ENCODE measurements at regions not wholly inside any gene's neighbourhood (a gene's known extent, or its start where the extent isn't known, plus 50 kb on each side); places are given as distances from the start of the nearest gene placed in this dataset.

DNA sequence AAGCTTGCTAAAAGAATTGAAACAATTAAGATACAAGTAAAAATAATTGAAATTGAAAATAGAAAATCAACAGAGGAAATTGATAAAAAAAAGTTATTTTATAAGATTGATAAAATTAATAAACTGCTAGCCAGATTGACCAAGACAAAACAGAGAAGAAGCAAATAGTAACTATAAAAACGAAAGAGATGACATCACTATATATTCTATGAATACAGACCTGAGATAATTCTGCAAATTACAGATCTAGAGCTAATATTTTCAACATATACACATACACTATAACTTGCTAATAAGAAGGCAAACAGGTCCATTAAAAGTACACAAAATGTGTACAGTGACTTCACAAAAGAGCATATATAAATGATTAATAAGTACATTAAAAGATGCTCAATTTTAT is 90.1 kb upstream of the RNPC3 start:
- H3K79me2 ChIP-seq (ENCODE audit: insufficient read depth, low read length), result no peaks in the 10 kb centered on the region
- H3K9ac ChIP-seq (ENCODE audit: low read depth, low read length, poor library complexity, severe bottlenecking), result no peak overlapping the region
- H3K9me3 ChIP-seq (ENCODE audit: insufficient read depth, low read depth, low read length), result no peaks in the 10 kb centered on the region

GRCh38 chr1:103424650-103425049 is 100.8 kb upstream of the RNPC3 start:
- no peak for TF ChIP-seq EZH2phosphoT487 (IDR thresholded peaks at IDR 0.05; ENCODE audit: borderline replicate concordance)
- TF ChIP-seq, protein P1, sequence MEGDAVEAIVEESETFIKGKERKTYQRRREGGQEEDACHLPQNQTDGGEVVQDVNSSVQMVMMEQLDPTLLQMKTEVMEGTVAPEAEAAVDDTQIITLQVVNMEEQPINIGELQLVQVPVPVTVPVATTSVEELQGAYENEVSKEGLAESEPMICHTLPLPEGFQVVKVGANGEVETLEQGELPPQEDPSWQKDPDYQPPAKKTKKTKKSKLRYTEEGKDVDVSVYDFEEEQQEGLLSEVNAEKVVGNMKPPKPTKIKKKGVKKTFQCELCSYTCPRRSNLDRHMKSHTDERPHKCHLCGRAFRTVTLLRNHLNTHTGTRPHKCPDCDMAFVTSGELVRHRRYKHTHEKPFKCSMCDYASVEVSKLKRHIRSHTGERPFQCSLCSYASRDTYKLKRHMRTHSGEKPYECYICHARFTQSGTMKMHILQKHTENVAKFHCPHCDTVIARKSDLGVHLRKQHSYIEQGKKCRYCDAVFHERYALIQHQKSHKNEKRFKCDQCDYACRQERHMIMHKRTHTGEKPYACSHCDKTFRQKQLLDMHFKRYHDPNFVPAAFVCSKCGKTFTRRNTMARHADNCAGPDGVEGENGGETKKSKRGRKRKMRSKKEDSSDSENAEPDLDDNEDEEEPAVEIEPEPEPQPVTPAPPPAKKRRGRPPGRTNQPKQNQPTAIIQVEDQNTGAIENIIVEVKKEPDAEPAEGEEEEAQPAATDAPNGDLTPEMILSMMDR (conservative IDR thresholded peaks at IDR 0.05; ENCODE audit: low read length), result no peak
- H3K36me3 ChIP-seq (ENCODE audit: insufficient read depth, low read length), result no peaks in the 10 kb centered on the region
- no peaks in the 10 kb centered on the region for H3K27me3 ChIP-seq (ENCODE audit: insufficient read depth, low read length, poor library complexity, severe bottlenecking)
- H3K79me2 ChIP-seq (ENCODE audit: insufficient read depth, low read length), result no peaks in the 10 kb centered on the region
- no peaks in the 10 kb centered on the region for H4K20me1 ChIP-seq (ENCODE audit: insufficient read depth, low read length, poor library complexity, severe bottlenecking)
- H3K4me1 ChIP-seq (ENCODE audit: insufficient read depth, low read length, poor library complexity, severe bottlenecking), result no peaks in the 10 kb centered on the region
- H3K9me3 ChIP-seq (ENCODE audit: insufficient read depth, low read depth, low read length), result no peaks in the 10 kb centered on the region
- no peak overlapping the region for H2AFZ ChIP-seq (ENCODE audit: low read length)
- H3K9ac ChIP-seq (ENCODE audit: low read depth, low read length, poor library complexity, severe bottlenecking), result no peak overlapping the region
- no peak overlapping the region for H3K4me2 ChIP-seq (ENCODE audit: low read depth, low read length, poor library complexity, severe bottlenecking)
- no peak overlapping the region for H3K4me3 ChIP-seq (ENCODE audit: low read length, poor library complexity, severe bottlenecking)
- no peaks in the 10 kb centered on the region for H3K9me2 ChIP-seq (replicated peaks; ENCODE audit: low read depth, low read length)
- no peaks in the 10 kb centered on the region for H3F3A ChIP-seq (ENCODE audit: low read depth)

More for the DNA sequence above, 90.1 kb upstream of the RNPC3 start:
- H3K9me2 ChIP-seq (replicated peaks; ENCODE audit: low read depth, low read length), result no peaks in the 10 kb centered on the region
- H3K36me3 ChIP-seq (ENCODE audit: insufficient read depth, low read length), result no peaks in the 10 kb centered on the region
- H3K4me3 ChIP-seq (ENCODE audit: low read length, poor library complexity, severe bottlenecking), result no peak overlapping the region
- no peak for TF ChIP-seq EZH2phosphoT487 (IDR thresholded peaks at IDR 0.05; ENCODE audit: borderline replicate concordance)
- TF ChIP-seq, protein P1 (conservative IDR thresholded peaks at IDR 0.05; ENCODE audit: low read length), result no peak
- no peaks in the 10 kb centered on the region for H3F3A ChIP-seq (ENCODE audit: low read depth)
- H2AFZ ChIP-seq (ENCODE audit: low read length), result no peak overlapping the region
- no peaks in the 10 kb centered on the region for H3K4me1 ChIP-seq (ENCODE audit: insufficient read depth, low read length, poor library complexity, severe bottlenecking)
- H4K20me1 ChIP-seq (ENCODE audit: insufficient read depth, low read length, poor library complexity, severe bottlenecking), result no peaks in the 10 kb centered on the region
- no peaks in the 10 kb centered on the region for H3K27me3 ChIP-seq (ENCODE audit: insufficient read depth, low read length, poor library complexity, severe bottlenecking)
- H3K4me2 ChIP-seq (ENCODE audit: low read depth, low read length, poor library complexity, severe bottlenecking), result no peak overlapping the region

- Histone ChIP-seq H3K4me3 (ENCODE audit: low read length, poor library complexity, severe bottlenecking) (no peak overlapping the region), H4K20me1 (ENCODE audit: insufficient read depth, low read length, poor library complexity, severe bottlenecking) (no peaks in the 10 kb centered on the region), H3K9me2 (replicated peaks; ENCODE audit: low read depth, low read length) (no peaks in the 10 kb centered on the region), H3K36me3 (ENCODE audit: insufficient read depth, low read length) (no peaks in the 10 kb centered on the region), H3K9ac (ENCODE audit: low read depth, low read length, poor library complexity, severe bottlenecking) (no peak overlapping the region), H3K4me1 (ENCODE audit: insufficient read depth, low read length, poor library complexity, severe bottlenecking) (no peaks in the 10 kb centered on the region), H3K79me2 (ENCODE audit: insufficient read depth, low read length) (no peaks in the 10 kb centered on the region), H2AFZ (ENCODE audit: low read length) (no peak overlapping the region), H3K4me2 (ENCODE audit: low read depth, low read length, poor library complexity, severe bottlenecking) (no peak overlapping the region), H3K9me3 (ENCODE audit: insufficient read depth, low read depth, low read length) (no peaks in the 10 kb centered on the region), H3K27me3 (ENCODE audit: insufficient read depth, low read length, poor library complexity, severe bottlenecking) (no peaks in the 10 kb centered on the region), H3F3A (ENCODE audit: low read depth) (no peaks in the 10 kb centered on the region)
- TF ChIP-seq, protein P1 (conservative IDR thresholded peaks at IDR 0.05; ENCODE audit: low read length), result no peak
- no peak for TF ChIP-seq EZH2phosphoT487 (IDR thresholded peaks at IDR 0.05; ENCODE audit: borderline replicate concordance)
These were observed 108.7 kb upstream of the RNPC3 start for GRCh38 chr1:103416681-103417286.
